K562 (cell line): ENCODE measurements at regions not wholly inside any gene's neighbourhood (a gene's known extent, or its start where the extent isn't known, plus 50 kb on each side); places are given as distances from the start of the nearest gene placed in this dataset.

Experiments
- ATAC-seq: fragments of 200-7000 bp; cut with Tn5 transposase; 3 replicates; pipeline ENCODE4 v1.9.1; 2020; ENCODE audit warnings: moderate library complexity
- BruUV-seq: library from RNA; stranded (reverse); fragments of 400-500 nt; replicated peaks from 2 replicates; lab custom pipeline; 2021; lab: Mats Ljungman, UMichigan
- CTCF ChIA-PET: fragments of 300-600 bp; formaldehyde crosslinking; extraction: SDS; loops from one replicate; lab custom pipeline; 2021; ENCODE audit warnings: low intra/inter-chr PET ratio; lab: Yijun Ruan, JAX
- POLR2A ChIA-PET: fragments of 300-600, 350-650 bp; sonication (Branson Sonifier 250); formaldehyde crosslinking; extraction: SDS; loops from one replicate; lab custom pipeline; 2021; ENCODE audit warnings: antibody characterized with exemption, inconsistent platforms; lab: Yijun Ruan, JAX
- DNase-seq, 4 experiments: peaks; one replicate each; pipeline versions ENCODE4 v3.0.0 to v3.0.0-alpha.2; 2011 to 2018; ENCODE audit warnings: low spot score in 3 of 4, mixed read lengths in 3 of 4; ENCODE audit errors: extremely low read depth in 1 of 4
- FAIRE-seq: peaks from 2 replicates; lab custom pipeline; 2011; peaks lifted over from hg19 to GRCh38; lab: Jason Lieb, UNC
- H2AFZ ChIP-seq: 2 replicates; pipeline ENCODE4 v1.6.0; 2011; ENCODE audit warnings: low read depth, low read length, control low read depth, inconsistent platforms
- H3K27ac ChIP-seq: fragments of 200-600 bp; 3 replicates; pipeline ENCODE4 v1.8.0; 2011; ENCODE audit warnings: low read depth, mild to moderate bottlenecking, control low read depth, inconsistent platforms, low read length, moderate library complexity, mixed read lengths; ENCODE audit errors: extremely low read depth
- H3K27me3 ChIP-seq, 2 experiments: fragments of 300-600 bp in 1 of 2; 2 replicates in 1 of 2; 3 replicates in 1 of 2; pipeline versions ENCODE4 v1.6.0 to v1.8.0; 2011; ENCODE audit warnings: inconsistent platforms in 2 of 2, low read length in 2 of 2, mild to moderate bottlenecking in 1 of 2, mixed read lengths in 1 of 2, moderate library complexity in 1 of 2; ENCODE audit not compliant: control insufficient read depth in 2 of 2, insufficient read depth in 2 of 2
- H3K36me3 ChIP-seq: fragments of 300-600 bp; 3 replicates; pipeline ENCODE4 v1.8.0; 2011; ENCODE audit warnings: mild to moderate bottlenecking, low read length, inconsistent platforms; ENCODE audit not compliant: control insufficient read depth, insufficient read depth
- H3K4me1 ChIP-seq, 2 experiments: fragments of 200-600 bp in 1 of 2; replicated peaks in 1 of 2; 2 replicates in 1 of 2; 3 replicates in 1 of 2; pipeline versions ENCODE4 v1.5.1 to v1.8.0; 2011; ENCODE audit warnings: inconsistent platforms in 2 of 2, low read length in 2 of 2, mild to moderate bottlenecking in 1 of 2, mixed read lengths in 1 of 2, moderate library complexity in 1 of 2; ENCODE audit not compliant: control insufficient read depth in 2 of 2, insufficient read depth in 2 of 2
- H3K4me2 ChIP-seq: 2 replicates; pipeline ENCODE4 v1.6.1; 2011; ENCODE audit warnings: low read length, control low read depth, inconsistent platforms, mixed read lengths; ENCODE audit not compliant: insufficient read depth
- H3K4me3 ChIP-seq: fragments of 200-600 bp; sonication (generic), shearing (Covaris generic); 2 replicates; pipeline ENCODE4 v1.5.1; 2016; ENCODE audit warnings: control low read depth, inconsistent platforms
- H3K79me2 ChIP-seq: fragments of 200-600 bp; 3 replicates; pipeline ENCODE4 v1.8.0; 2011; ENCODE audit warnings: low read length, inconsistent platforms; ENCODE audit not compliant: control insufficient read depth, insufficient read depth
- H3K9ac ChIP-seq, 2 experiments: 2 replicates each; pipeline versions ENCODE4 v1.6.0 to v1.6.1; 2011; ENCODE audit warnings: low read depth in 2 of 2, low read length in 2 of 2, control low read depth in 1 of 2, inconsistent platforms in 1 of 2, mild to moderate bottlenecking in 1 of 2, mixed read lengths in 1 of 2; ENCODE audit not compliant: insufficient read depth in 1 of 2
- H3K9me1 ChIP-seq: one replicate; pipeline ENCODE4 v1.6.0; 2011; ENCODE audit warnings: inconsistent platforms, mild to moderate bottlenecking, low read length, moderate library complexity; ENCODE audit not compliant: control insufficient read depth, insufficient read depth
- H3K9me3 ChIP-seq: replicated peaks from 2 replicates; pipeline ENCODE4 v1.5.1; 2011; ENCODE audit warnings: low read depth, low read length, inconsistent platforms; ENCODE audit not compliant: control insufficient read depth, insufficient read depth
- H4K20me1 ChIP-seq: replicated peaks from 2 replicates; pipeline ENCODE4 v1.6.1; 2011; ENCODE audit warnings: low read length, inconsistent platforms, mixed read lengths; ENCODE audit not compliant: control insufficient read depth, insufficient read depth
- BCLAF1 ChIP-seq, 2 experiments: fragments of 450-650 bp in 1 of 2; IDR thresholded peaks; 2 replicates each; pipeline ENCODE4 v1.6.1; 2011 to 2017; ENCODE audit warnings: low read depth in 2 of 2, antibody characterized with exemption in 1 of 2, borderline replicate concordance in 1 of 2, low read length in 1 of 2, mild to moderate bottlenecking in 1 of 2, mixed read lengths in 1 of 2; ENCODE audit not compliant: control insufficient read depth in 1 of 2
- CHD1 ChIP-seq: fragments of 200-600 bp; sonication (generic); IDR thresholded peaks from one replicate; pipeline ENCODE4 v1.6.1; 2012; ENCODE audit warnings: mild to moderate bottlenecking, moderate library complexity, low read length, inconsistent platforms
- CREB1 ChIP-seq, 2 experiments: sonication (generic) in 1 of 2; formaldehyde crosslinking in 1 of 2; IDR thresholded peaks; 2 replicates each; pipeline versions ENCODE4 v1.6.1 to v1.8.0; 2012 to 2022; ENCODE audit warnings: inconsistent platforms in 1 of 2, mild to moderate bottlenecking in 1 of 2, missing genetic modification reagents in 1 of 2, moderate library complexity in 1 of 2
- MTA2 ChIP-seq: fragments of 450-650 bp; IDR thresholded peaks from 2 replicates; pipeline ENCODE4 v1.6.1; 2016; ENCODE audit warnings: low read depth
- NR3C1 ChIP-seq: sonication (generic); formaldehyde crosslinking; IDR thresholded peaks from 2 replicates; pipeline ENCODE4 v1.8.1; 2022; ENCODE audit warnings: missing genetic modification reagents
- RBM22 ChIP-seq: fragments of 200-400 bp; formaldehyde crosslinking; IDR thresholded peaks from 2 replicates; pipeline ENCODE4 v1.6.1; 2018; ENCODE audit warnings: low read length, low read depth; ENCODE audit not compliant: poor library complexity, severe bottlenecking
- SMAD2 ChIP-seq: fragments of 150-350 bp; IDR thresholded peaks from 2 replicates; pipeline ENCODE4 v1.6.1; 2014; ENCODE audit warnings: low read depth, mild to moderate bottlenecking, low read length
- SMARCA4 ChIP-seq: fragments of 450-650 bp; IDR thresholded peaks from 2 replicates; pipeline ENCODE4 v1.6.1; 2016
- ZFX ChIP-seq: sonication (generic); formaldehyde crosslinking; IDR thresholded peaks from 2 replicates; pipeline ENCODE4 v1.8.0; 2022; ENCODE audit warnings: mild to moderate bottlenecking, missing genetic modification reagents, moderate library complexity
- ZNF224 ChIP-seq: sonication (generic); formaldehyde crosslinking; IDR thresholded peaks from 2 replicates; pipeline ENCODE4 v1.8.0; 2022; ENCODE audit warnings: mild to moderate bottlenecking, missing genetic modification reagents
- ZNF57 ChIP-seq: fragments of 450-650 bp; formaldehyde crosslinking; IDR thresholded peaks from 2 replicates; pipeline ENCODE4 v1.4.0; 2020; ENCODE audit warnings: mild to moderate bottlenecking, moderate library complexity
- WGBS: fragments of 100-300 bp; shearing (Covaris generic); methylation state at CpG from one replicate; pipeline ENCODE4 v1.1.6; 2016; ENCODE audit warnings: low coverage, mixed read lengths; ENCODE audit not compliant: insufficient coverage; ENCODE audit errors: missing lambda C conversion rate; 5-methylcytosine and 5-hydroxymethylcytosine counted together
- in situ Hi-C: fragments of 300-500 bp; cut with MboI; formaldehyde crosslinking; loops from 4 replicates; pipeline ENCODE4 v1.15.0; 2018; ENCODE audit warnings: inconsistent platforms, mixed read lengths
- intact Hi-C: fragments of 100-400 bp; cut with micrococcal nuclease; formaldehyde crosslinking; loops from 2 replicates; pipeline ENCODE4 v1.14.2; 2022
- TF ChIP-seq, protein P1 (sequence below): fragments of 250-450 bp; sonication (Bioruptor Pico); IDR thresholded peaks from 2 replicates; pipeline ENCODE4 v1.5.0; 2021; ENCODE audit warnings: mild to moderate bottlenecking, moderate library complexity

DNA sequence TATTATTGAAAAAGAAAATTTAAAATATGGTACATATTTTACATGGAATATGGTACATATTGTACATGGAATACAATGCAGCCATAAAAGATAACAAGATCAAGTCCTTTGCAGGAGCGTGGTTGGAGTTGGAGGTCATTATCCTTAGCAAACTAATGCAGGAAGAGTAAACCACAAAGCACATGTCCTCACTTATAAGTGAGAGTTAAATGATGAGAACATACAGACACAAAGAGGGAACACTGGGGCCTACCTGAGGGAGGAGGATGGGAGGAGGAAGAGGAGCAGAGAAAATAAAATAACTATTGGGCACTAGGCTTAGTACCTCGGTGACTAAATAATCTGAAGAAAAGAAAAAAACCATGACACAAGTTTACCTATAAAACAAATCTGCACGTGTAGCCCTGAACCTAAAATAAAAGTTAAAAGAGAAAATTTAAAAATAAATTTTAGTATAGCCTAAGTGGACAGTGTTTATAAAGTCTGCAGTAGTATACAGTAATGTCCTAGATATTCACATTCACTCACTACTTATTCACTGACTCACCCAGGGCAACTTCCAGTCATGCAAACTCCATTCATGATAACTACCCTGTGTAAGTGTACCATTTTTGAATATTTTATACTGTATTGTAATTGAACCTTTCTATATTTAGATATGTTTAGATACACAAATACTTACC lies 204.4 kb downstream of the FAM76B start:
- Histone ChIP-seq H3K4me1 (no peaks in the 10 kb centered on the region), H3K27ac (no peak overlapping the region), H4K20me1 (no peaks in the 10 kb centered on the region), H3K36me3 (no peaks in the 10 kb centered on the region), H3K9ac (no peak overlapping the region), H3K4me2 (no peak overlapping the region), H3K9me3 (no peaks in the 10 kb centered on the region; the same call in 1 of the 2 replicates), H3K9me1 (no peaks in the 10 kb centered on the region), H3K79me2 (no peaks in the 10 kb centered on the region), H2AFZ (no peak overlapping the region), H3K4me3 (no peak overlapping the region), H3K27me3 (no peaks in the 10 kb centered on the region)
- CTCF ChIA-PET = no interaction called here
- ATAC-seq (no peak), FAIRE-seq (no peak), DNase-seq (no peak)
- POLR2A ChIA-PET = no interaction called here
- BruUV-seq = no TSS peak
- TF ChIP-seq MTA2 (no peak), ZNF57 (CRISPR knock-in tag) (no peak), ZNF224 (no peak), NR3C1 (CRISPR knock-in tag) (no peak), ZFX (no peak), BCLAF1 (IDR thresholded peaks at IDR 0.05; ENCODE audit: borderline replicate concordance in 1 of 2, control insufficient read depth in 1 of 2, low read depth in 2 of 2, low read length in 1 of 2) (no peak), SMAD2 (no peak), RBM22 (no peak), CREB1 (IDR thresholded peaks at IDR 0.05) (no peak), CREB1 (CRISPR knock-in tag; IDR thresholded peaks at IDR 0.05) (no peak), SMARCA4 (no peak), CHD1 (no peak)
- TF ChIP-seq, protein P1, sequence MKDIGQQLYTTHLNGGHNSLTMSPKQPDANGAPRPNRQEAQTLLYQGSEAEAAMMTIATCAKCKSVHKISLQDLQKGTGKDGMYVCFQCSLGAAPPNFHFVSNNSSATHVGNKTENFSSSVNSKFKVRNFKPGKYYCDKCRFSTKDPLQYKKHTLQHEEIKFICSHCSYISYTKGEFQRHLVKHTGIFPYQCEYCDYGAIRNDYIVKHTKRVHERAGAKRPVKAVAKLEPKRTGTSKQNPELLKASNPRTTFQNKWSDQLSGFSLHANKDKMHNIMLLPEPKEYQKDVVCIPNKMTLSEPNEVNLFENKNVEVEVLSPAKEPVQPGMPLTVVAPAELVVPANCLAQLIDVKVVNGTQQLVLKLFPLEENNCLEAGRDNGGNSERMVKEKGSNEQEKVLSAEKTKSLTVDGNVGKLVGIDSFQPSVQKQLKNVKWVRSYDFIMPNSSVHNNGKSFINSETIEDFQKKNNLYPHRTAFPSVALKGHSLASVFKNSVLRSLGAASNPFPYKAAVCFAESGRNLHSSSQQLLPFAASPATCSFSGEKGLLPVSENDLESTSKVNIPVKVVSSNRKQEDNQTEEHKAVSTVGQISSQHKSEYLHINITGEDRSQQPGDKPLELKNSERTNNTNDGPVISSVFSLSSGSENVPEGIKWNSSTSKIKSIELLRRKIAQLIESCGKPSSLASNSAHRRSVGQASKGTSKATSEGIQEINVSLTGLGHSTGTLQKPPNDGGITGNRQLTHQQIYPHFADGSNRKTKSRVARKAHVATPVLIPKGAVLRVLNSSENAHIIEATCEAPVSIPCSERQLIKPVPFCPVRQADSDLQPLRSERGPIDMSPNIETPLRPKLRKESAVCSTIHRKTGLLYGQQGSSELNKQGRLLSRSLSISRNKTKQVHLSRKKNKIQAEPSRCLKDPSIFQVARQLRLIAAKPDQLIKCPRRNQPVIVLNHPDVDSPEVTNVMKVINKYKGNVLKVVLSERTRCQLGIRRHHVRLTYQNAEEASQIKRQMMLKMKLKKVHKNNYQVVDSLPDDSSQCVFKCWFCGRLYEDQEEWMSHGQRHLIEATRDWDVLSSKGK (CRISPR knock-in tag) = no peak
- intact Hi-C loops (no loop called here), in situ Hi-C loops (no loop called here)
- WGBS = 11% methylated on average over 3 of the region's 3 CpGs
